Endodermal cell (in vitro differentiated cells): ENCODE measurements at regions not wholly inside any gene's neighbourhood (a gene's known extent, or its start where the extent isn't known, plus 50 kb on each side); places are given as distances from the start of the nearest gene placed in this dataset.

ENCODE experiments used
- DNase-seq: peaks from one replicate; pipeline ENCODE4 v3.0.0-alpha.2; 2017
- H3K27ac ChIP-seq: 2 replicates; pipeline ENCODE4 v1.5.1; 2013; ENCODE audit warnings: mild to moderate bottlenecking, low read depth, low read length, moderate library complexity
- H3K27me3 ChIP-seq: 2 replicates; pipeline ENCODE4 v1.6.1; 2013; ENCODE audit warnings: mild to moderate bottlenecking, low read length, moderate library complexity; ENCODE audit not compliant: insufficient read depth, control insufficient read depth, poor library complexity, severe bottlenecking
- H3K36me3 ChIP-seq: 2 replicates; pipeline ENCODE4 v1.7.0; 2013; ENCODE audit warnings: mild to moderate bottlenecking, low read length, moderate library complexity; ENCODE audit not compliant: control insufficient read depth, insufficient read depth
- H3K4me1 ChIP-seq: one replicate; pipeline ENCODE4 v1.7.0; 2013; ENCODE audit warnings: low read length; ENCODE audit not compliant: control insufficient read depth, insufficient read depth
- H3K4me3 ChIP-seq: 2 replicates; pipeline ENCODE4 v1.5.1; 2013; ENCODE audit warnings: mild to moderate bottlenecking, low read length, moderate library complexity
- H3K9ac ChIP-seq: 2 replicates; pipeline ENCODE4 v1.6.1; 2013; ENCODE audit warnings: mild to moderate bottlenecking, low read length, moderate library complexity; ENCODE audit not compliant: poor library complexity, severe bottlenecking; ENCODE audit errors: extremely low read depth
- H3K9me3 ChIP-seq: 2 replicates; pipeline ENCODE4 v1.6.1; 2013; ENCODE audit warnings: mild to moderate bottlenecking, low read length, moderate library complexity; ENCODE audit not compliant: control insufficient read depth
- H3K27ac Mint-ChIP-seq: 2 replicates; pipeline ENCODE4 v1.8.0; 2020; ENCODE audit warnings: mixed read lengths
- H3K27me3 Mint-ChIP-seq: 2 replicates; pipeline ENCODE4 v1.8.0; 2021; ENCODE audit warnings: mild to moderate bottlenecking, mixed read lengths; ENCODE audit not compliant: insufficient read depth
- H3K36me3 Mint-ChIP-seq: 2 replicates; pipeline ENCODE4 v1.8.0; 2020; ENCODE audit warnings: low read depth, mixed read lengths
- H3K4me1 Mint-ChIP-seq: 2 replicates; pipeline ENCODE4 v1.8.0; 2020; ENCODE audit warnings: mixed read lengths
- H3K4me3 Mint-ChIP-seq: 2 replicates; pipeline ENCODE4 v1.8.0; 2020; ENCODE audit warnings: mild to moderate bottlenecking, moderate library complexity, mixed read lengths
- H3K9me3 Mint-ChIP-seq: 2 replicates; pipeline ENCODE4 v1.8.0; 2020; ENCODE audit warnings: mild to moderate bottlenecking, mixed read lengths
- WGBS, 2 experiments: methylation state at CpG; one replicate each; pipeline versions ENCODE4 v1.1.5 to v1.1.7; 2013; ENCODE audit warnings: missing lambda C conversion rate in 2 of 2, mixed read lengths in 1 of 2; ENCODE audit not compliant: insufficient coverage in 1 of 2, insufficient read length in 1 of 2; 5-methylcytosine and 5-hydroxymethylcytosine counted together
- TF ChIP-seq, protein P1 (sequence below): fragments of 200-600 bp; sonication (generic); conservative IDR thresholded peaks from 2 replicates; pipeline ENCODE4 v1.5.0; 2021; ENCODE audit warnings: antibody characterized with exemption, mild to moderate bottlenecking

DNA sequence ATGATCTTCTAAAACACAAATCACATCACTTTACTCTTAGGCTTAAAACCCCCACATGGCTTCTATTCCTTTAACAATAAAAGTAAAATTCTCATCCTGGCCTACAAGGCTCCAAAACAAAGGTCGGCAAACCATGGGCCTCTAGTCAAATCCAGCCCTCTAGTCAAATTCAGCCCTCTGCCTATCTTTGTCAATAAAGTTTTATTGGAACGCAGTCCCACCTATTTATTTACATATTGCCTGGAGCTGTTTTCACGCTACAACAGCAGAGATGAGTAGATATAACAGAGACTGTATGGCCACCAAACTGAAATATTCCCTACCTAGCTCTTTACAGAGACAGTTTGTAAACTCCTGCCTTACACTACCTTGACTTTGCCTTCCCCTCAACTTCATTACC is 178.8 kb downstream of the PTPN20 start:
- Mint-ChIP-seq H3K9me3 (no peaks in the 10 kb centered on the region), H3K27me3 (peaks cover 10% of the 10 kb centered on the region), H3K27ac (no peak overlapping the region), H3K36me3 (no peaks in the 10 kb centered on the region), H3K4me1 (peaks cover 10% of the 10 kb centered on the region), H3K4me3 (no peak overlapping the region)
- Histone ChIP-seq H3K9me3 (no peaks in the 10 kb centered on the region), H3K27ac (no peak overlapping the region), H3K4me3 (no peak overlapping the region), H3K27me3 (no peaks in the 10 kb centered on the region), H3K9ac (no peak overlapping the region), H3K36me3 (no peaks in the 10 kb centered on the region), H3K4me1 (peaks cover 10% of the 10 kb centered on the region)
- 89 to 100% methylated on average over 3 of the region's 3 CpGs for WGBS, 2 experiments
- no peak for DNase-seq
- TF ChIP-seq, protein P1, sequence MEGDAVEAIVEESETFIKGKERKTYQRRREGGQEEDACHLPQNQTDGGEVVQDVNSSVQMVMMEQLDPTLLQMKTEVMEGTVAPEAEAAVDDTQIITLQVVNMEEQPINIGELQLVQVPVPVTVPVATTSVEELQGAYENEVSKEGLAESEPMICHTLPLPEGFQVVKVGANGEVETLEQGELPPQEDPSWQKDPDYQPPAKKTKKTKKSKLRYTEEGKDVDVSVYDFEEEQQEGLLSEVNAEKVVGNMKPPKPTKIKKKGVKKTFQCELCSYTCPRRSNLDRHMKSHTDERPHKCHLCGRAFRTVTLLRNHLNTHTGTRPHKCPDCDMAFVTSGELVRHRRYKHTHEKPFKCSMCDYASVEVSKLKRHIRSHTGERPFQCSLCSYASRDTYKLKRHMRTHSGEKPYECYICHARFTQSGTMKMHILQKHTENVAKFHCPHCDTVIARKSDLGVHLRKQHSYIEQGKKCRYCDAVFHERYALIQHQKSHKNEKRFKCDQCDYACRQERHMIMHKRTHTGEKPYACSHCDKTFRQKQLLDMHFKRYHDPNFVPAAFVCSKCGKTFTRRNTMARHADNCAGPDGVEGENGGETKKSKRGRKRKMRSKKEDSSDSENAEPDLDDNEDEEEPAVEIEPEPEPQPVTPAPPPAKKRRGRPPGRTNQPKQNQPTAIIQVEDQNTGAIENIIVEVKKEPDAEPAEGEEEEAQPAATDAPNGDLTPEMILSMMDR, result no peak

DNA sequence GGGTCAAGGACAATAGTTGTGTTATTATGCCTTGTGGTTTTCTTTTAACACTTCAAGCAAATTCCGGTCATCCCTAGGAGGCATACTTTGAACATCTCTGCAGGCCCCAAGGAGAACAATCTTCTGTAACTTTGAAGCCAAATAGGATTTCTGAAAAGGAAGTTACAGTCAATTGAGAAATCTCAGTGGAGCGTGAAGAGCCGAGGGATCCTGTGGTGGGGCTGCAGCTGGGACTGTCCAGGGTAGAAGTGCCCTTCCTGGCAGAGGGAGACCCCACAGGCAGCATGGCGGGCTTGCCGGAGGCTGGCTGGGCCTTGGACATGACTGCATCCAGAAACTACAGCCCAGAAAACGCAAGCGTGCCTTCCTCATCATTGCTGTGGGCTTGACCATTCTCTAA is 179.7 kb downstream of the PTPN20 start:
- Mint-ChIP-seq H3K9me3 (no peaks in the 10 kb centered on the region), H3K4me1 (peaks cover 10% of the 10 kb centered on the region), H3K36me3 (no peaks in the 10 kb centered on the region), H3K27ac (no peak overlapping the region), H3K4me3 (no peak overlapping the region), H3K27me3 (peaks cover 11% of the 10 kb centered on the region)
- Histone ChIP-seq H3K36me3 (no peaks in the 10 kb centered on the region), H3K27me3 (no peaks in the 10 kb centered on the region), H3K27ac (no peak overlapping the region), H3K4me3 (no peak overlapping the region), H3K4me1 (peaks cover 10% of the 10 kb centered on the region), H3K9me3 (no peaks in the 10 kb centered on the region), H3K9ac (no peak overlapping the region)
- TF ChIP-seq, protein P1, result no peak
- DNase-seq, result no peak
- 79 to 94% methylated on average over 3 to 7 of the region's 7 CpGs for WGBS, 2 experiments

DNA sequence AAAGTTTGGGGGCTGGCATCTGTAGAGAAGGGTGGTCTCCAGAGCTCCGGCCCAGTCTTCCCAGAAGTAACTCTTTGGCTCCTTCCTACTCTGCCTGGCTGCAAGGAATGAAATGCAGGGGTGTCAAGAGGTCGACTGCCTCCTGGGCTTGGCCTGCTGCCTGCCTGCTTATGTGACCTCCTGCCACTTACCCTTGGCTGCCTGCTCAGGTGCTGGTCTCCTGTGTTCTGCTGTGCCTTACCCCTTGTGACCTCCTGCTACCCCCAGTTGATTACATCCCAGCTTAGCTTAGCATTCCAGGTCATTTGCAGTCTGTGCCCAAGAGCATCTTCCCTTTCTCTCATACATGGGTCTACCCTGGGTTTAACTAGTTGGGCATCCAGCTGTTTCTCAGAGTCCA is 180.2 kb downstream of the PTPN20 start:
- Mint-ChIP-seq H3K27ac (no peak overlapping the region), H3K9me3 (no peaks in the 10 kb centered on the region), H3K36me3 (no peaks in the 10 kb centered on the region), H3K27me3 (peaks cover 11% of the 10 kb centered on the region), H3K4me3 (no peak overlapping the region), H3K4me1 (peaks cover 10% of the 10 kb centered on the region)
- 92 to 100% methylated on average over 2 of the region's 2 CpGs for WGBS, 2 experiments
- no peak overlapping the region for H3K4me3 ChIP-seq
- peaks cover 10% of the 10 kb centered on the region for H3K4me1 ChIP-seq
- H3K27ac ChIP-seq, result no peak overlapping the region
- H3K27me3 ChIP-seq, result no peaks in the 10 kb centered on the region
- TF ChIP-seq, protein P1, result no peak
- H3K9me3 ChIP-seq, result no peaks in the 10 kb centered on the region
- H3K9ac ChIP-seq, result no peak overlapping the region
- no peaks in the 10 kb centered on the region for H3K36me3 ChIP-seq
- no peak for DNase-seq
